ENCODE measurements at regions not wholly inside any gene's neighbourhood (a gene's known extent, or its start where the extent isn't known, plus 50 kb on each side); places are given as distances from the start of the nearest gene placed in this dataset.

- TF ChIP-seq EZH2 (IDR thresholded peaks at IDR 0.05) (no peak), EZH2phosphoT487 (IDR thresholded peaks at IDR 0.05) (no peak), CTCF (IDR thresholded peaks at IDR 0.05) (no peak)
- H3K36me3 ChIP-seq = no peaks in the 10 kb centered on the region
- Mint-ChIP-seq H3K36me3 (peaks cover 2% of the 10 kb centered on the region), H3K27me3 (ENCODE audit: insufficient read depth, low read depth) (no peaks in the 10 kb centered on the region), H3K4me1 (no peaks in the 10 kb centered on the region), H3K4me3 (no peak overlapping the region), H3K27ac (no peak overlapping the region), H3K9me3 (peaks cover 12% of the 10 kb centered on the region)
- H3K27ac ChIP-seq = no peak overlapping the region
- no peaks in the 10 kb centered on the region for H4K20me1 ChIP-seq (ENCODE audit: low read depth)
- no peaks in the 10 kb centered on the region for H3K4me1 ChIP-seq
- DNase-seq (ENCODE audit: low spot score) = no peak
- H3K27me3 ChIP-seq = no peaks in the 10 kb centered on the region
- H3K4me2 ChIP-seq = no peak overlapping the region
- H3K79me2 ChIP-seq (ENCODE audit: low read depth) = no peaks in the 10 kb centered on the region
- H3K4me3 ChIP-seq = no peak overlapping the region
- H2AFZ ChIP-seq (replicated peaks) = no peak overlapping the region
- no peaks in the 10 kb centered on the region for H3K9me3 ChIP-seq (ENCODE audit: low read depth)
- H3F3A ChIP-seq (ENCODE audit: low read depth) = no peaks in the 10 kb centered on the region
- H3K9ac ChIP-seq = no peak overlapping the region
Measured at GRCh38 chr9:21695874-21696341, 106.5 kb upstream of the MTAP start.

GRCh38 chr9:21696411-21696871 lies 106.0 kb upstream of the MTAP start:
- Mint-ChIP-seq H3K27ac (no peak overlapping the region), H3K36me3 (peaks cover 2% of the 10 kb centered on the region), H3K9me3 (peaks cover 12% of the 10 kb centered on the region), H3K4me1 (no peaks in the 10 kb centered on the region), H3K4me3 (no peak overlapping the region), H3K27me3 (ENCODE audit: insufficient read depth, low read depth) (no peaks in the 10 kb centered on the region)
- no peaks in the 10 kb centered on the region for H3K36me3 ChIP-seq
- no peaks in the 10 kb centered on the region for H3K79me2 ChIP-seq (ENCODE audit: low read depth)
- peak; percentile 16 for TF ChIP-seq CTCF (IDR thresholded peaks at IDR 0.05)
- TF ChIP-seq EZH2 (IDR thresholded peaks at IDR 0.05) = no peak
- H3K9me3 ChIP-seq (ENCODE audit: low read depth) = no peaks in the 10 kb centered on the region
- H4K20me1 ChIP-seq (ENCODE audit: low read depth) = no peaks in the 10 kb centered on the region
- no peaks in the 10 kb centered on the region for H3K4me1 ChIP-seq
- no peak overlapping the region for H3K9ac ChIP-seq
- peak; percentile 23 for DNase-seq (ENCODE audit: low spot score)
- H3K27ac ChIP-seq = no peak overlapping the region
- H3K4me2 ChIP-seq = no peak overlapping the region
- H3K4me3 ChIP-seq = no peak overlapping the region
- H3F3A ChIP-seq (ENCODE audit: low read depth) = no peaks in the 10 kb centered on the region
- no peaks in the 10 kb centered on the region for H3K27me3 ChIP-seq
- H2AFZ ChIP-seq (replicated peaks) = no peak overlapping the region

GRCh38 chr9:21708260-21708711 lies 94.2 kb upstream of the MTAP start:
- H3K79me2 ChIP-seq (ENCODE audit: low read depth) = no peaks in the 10 kb centered on the region
- Mint-ChIP-seq H3K36me3 (no peaks in the 10 kb centered on the region), H3K4me1 (peaks cover 25% of the 10 kb centered on the region), H3K27ac (no peak overlapping the region), H3K27me3 (ENCODE audit: insufficient read depth, low read depth) (no peaks in the 10 kb centered on the region), H3K9me3 (no peaks in the 10 kb centered on the region), H3K4me3 (no peak overlapping the region)
- H3K4me3 ChIP-seq = no peak overlapping the region
- no peak overlapping the region for H3K4me2 ChIP-seq
- TF ChIP-seq CTCF (IDR thresholded peaks at IDR 0.05) (no peak), EZH2phosphoT487 (IDR thresholded peaks at IDR 0.05) (no peak), EZH2 (IDR thresholded peaks at IDR 0.05) (no peak)
- no peaks in the 10 kb centered on the region for H4K20me1 ChIP-seq (ENCODE audit: low read depth)
- no peaks in the 10 kb centered on the region for H3K27me3 ChIP-seq
- no peak overlapping the region for H3K27ac ChIP-seq
- H2AFZ ChIP-seq (replicated peaks) = no peak overlapping the region
- H3K9ac ChIP-seq = no peak overlapping the region
- peaks cover 12% of the 10 kb centered on the region for H3K4me1 ChIP-seq
- H3K36me3 ChIP-seq = no peaks in the 10 kb centered on the region
- H3F3A ChIP-seq (ENCODE audit: low read depth) = no peaks in the 10 kb centered on the region
- no peaks in the 10 kb centered on the region for H3K9me3 ChIP-seq (ENCODE audit: low read depth)
- no peak for DNase-seq (ENCODE audit: low spot score)
